Endothelial cell (in vitro differentiated cells): ENCODE measurements at regions not wholly inside any gene's neighbourhood (a gene's known extent, or its start where the extent isn't known, plus 50 kb on each side); places are given as distances from the start of the nearest gene placed in this dataset.

Experiments used
- DNase-seq: peaks from one replicate; pipeline ENCODE4 v3.0.0; 2021; ENCODE audit warnings: low spot score
- H3K27ac Mint-ChIP-seq: one replicate; pipeline ENCODE4 v1.8.0; 2021; ENCODE audit warnings: mixed read lengths, inconsistent platforms; ENCODE audit not compliant: unreplicated experiment
- H3K27me3 Mint-ChIP-seq: one replicate; pipeline ENCODE4 v1.8.0; 2021; ENCODE audit warnings: mild to moderate bottlenecking, moderate library complexity, mixed read lengths, inconsistent platforms; ENCODE audit not compliant: unreplicated experiment
- H3K36me3 Mint-ChIP-seq: one replicate; pipeline ENCODE4 v1.8.0; 2021; ENCODE audit warnings: mild to moderate bottlenecking, low read depth, mixed read lengths, inconsistent platforms; ENCODE audit not compliant: unreplicated experiment
- H3K4me1 Mint-ChIP-seq: one replicate; pipeline ENCODE4 v1.8.0; 2021; ENCODE audit warnings: mild to moderate bottlenecking, mixed read lengths, inconsistent platforms; ENCODE audit not compliant: unreplicated experiment
- H3K4me3 Mint-ChIP-seq: one replicate; pipeline ENCODE4 v1.8.0; 2021; ENCODE audit warnings: mild to moderate bottlenecking, mixed read lengths, inconsistent platforms; ENCODE audit not compliant: unreplicated experiment
- H3K9me3 Mint-ChIP-seq: one replicate; pipeline ENCODE4 v1.8.0; 2021; ENCODE audit warnings: mixed read lengths, inconsistent platforms; ENCODE audit not compliant: unreplicated experiment
- CTCF ChIP-seq: fragments of 200-600 bp; sonication (generic); IDR thresholded peaks from one replicate; pipeline ENCODE4 v1.5.0; 2021; ENCODE audit warnings: antibody characterized with exemption; ENCODE audit not compliant: unreplicated experiment

GRCh38 chr14:58884442-58884841 is 246.7 kb downstream of the DACT1 start:
- Mint-ChIP-seq H3K27me3 (peaks cover 1% of the 10 kb centered on the region), H3K36me3 (no peaks in the 10 kb centered on the region), H3K9me3 (no peaks in the 10 kb centered on the region), H3K4me1 (peaks cover 7% of the 10 kb centered on the region), H3K27ac (no peak overlapping the region), H3K4me3 (no peak overlapping the region)
- no peak for DNase-seq
- TF ChIP-seq CTCF: peak; percentile 34

- H3K4me1 Mint-ChIP-seq: no peaks in the 10 kb centered on the region
- H3K9me3 Mint-ChIP-seq: no peaks in the 10 kb centered on the region
- H3K36me3 Mint-ChIP-seq: no peaks in the 10 kb centered on the region
- no peak overlapping the region for H3K27ac Mint-ChIP-seq
- DNase-seq: no peak
- no peaks in the 10 kb centered on the region for H3K27me3 Mint-ChIP-seq
- no peak for TF ChIP-seq CTCF
- H3K4me3 Mint-ChIP-seq: no peak overlapping the region
Observed at GRCh38 chr14:58887931-58888330, 250.2 kb downstream of the DACT1 start.

GRCh38 chr14:58898655-58899316 is 261.0 kb downstream of the DACT1 start:
- Mint-ChIP-seq H3K27me3 (peaks cover 1% of the 10 kb centered on the region), H3K9me3 (no peaks in the 10 kb centered on the region), H3K4me1 (no peaks in the 10 kb centered on the region), H3K4me3 (no peak overlapping the region), H3K27ac (no peak overlapping the region), H3K36me3 (no peaks in the 10 kb centered on the region)
- no peak for TF ChIP-seq CTCF
- DNase-seq: no peak

GRCh38 chr14:58899317-58899713 is 261.6 kb downstream of the DACT1 start:
- peaks cover 1% of the 10 kb centered on the region for H3K27me3 Mint-ChIP-seq
- no peaks in the 10 kb centered on the region for H3K36me3 Mint-ChIP-seq
- no peaks in the 10 kb centered on the region for H3K4me1 Mint-ChIP-seq
- no peak overlapping the region for H3K27ac Mint-ChIP-seq
- H3K9me3 Mint-ChIP-seq: no peaks in the 10 kb centered on the region
- TF ChIP-seq CTCF: no peak
- no peak for DNase-seq
- no peak overlapping the region for H3K4me3 Mint-ChIP-seq

GRCh38 chr14:58901826-58902225 is 264.1 kb downstream of the DACT1 start:
- H3K27ac Mint-ChIP-seq: no peak overlapping the region
- DNase-seq: no peak
- TF ChIP-seq CTCF: no peak
- no peaks in the 10 kb centered on the region for H3K9me3 Mint-ChIP-seq
- H3K4me1 Mint-ChIP-seq: no peaks in the 10 kb centered on the region
- H3K36me3 Mint-ChIP-seq: no peaks in the 10 kb centered on the region
- H3K4me3 Mint-ChIP-seq: no peak overlapping the region
- H3K27me3 Mint-ChIP-seq: peaks cover 1% of the 10 kb centered on the region
